Smooth muscle cell (in vitro differentiated cells): ENCODE measurements at regions not wholly inside any gene's neighbourhood (a gene's known extent, or its start where the extent isn't known, plus 50 kb on each side); places are given as distances from the start of the nearest gene placed in this dataset.

Experiments used
- DNase-seq: peaks from one replicate; lab custom pipeline; 2025; ENCODE audit not compliant: unreplicated experiment; lab: John Stamatoyannopoulos, UW
- H2AFZ ChIP-seq: fragments of 200-600 bp; sonication (generic); 2 replicates; pipeline ENCODE4 v1.6.0; 2016; ENCODE audit warnings: antibody characterized with exemption, low read depth, mild to moderate bottlenecking
- H3F3A ChIP-seq: fragments of 200-600 bp; sonication (generic); 2 replicates; pipeline ENCODE4 v1.6.0; 2017; ENCODE audit warnings: antibody characterized with exemption, low read depth
- H3K27ac ChIP-seq: fragments of 200-600 bp; sonication (generic); 2 replicates; pipeline ENCODE4 v1.5.1; 2016; ENCODE audit warnings: low read depth, mild to moderate bottlenecking
- H3K27me3 ChIP-seq: fragments of 200-600 bp; sonication (generic); 2 replicates; pipeline ENCODE4 v1.6.1; 2016; ENCODE audit warnings: low read depth, mild to moderate bottlenecking
- H3K36me3 ChIP-seq: fragments of 200-600 bp; sonication (generic); 2 replicates; pipeline ENCODE4 v1.5.1; 2016; ENCODE audit warnings: low read depth
- H3K4me1 ChIP-seq: fragments of 200-600 bp; sonication (generic); 2 replicates; pipeline ENCODE4 v1.5.1; 2016; ENCODE audit warnings: low read depth
- H3K4me2 ChIP-seq: fragments of 200-600 bp; sonication (generic); 2 replicates; pipeline ENCODE4 v1.6.0; 2016; ENCODE audit warnings: mild to moderate bottlenecking
- H3K4me3 ChIP-seq: fragments of 200-600 bp; sonication (generic); 2 replicates; pipeline ENCODE4 v1.5.1; 2016; ENCODE audit warnings: mild to moderate bottlenecking
- H3K79me2 ChIP-seq: fragments of 200-600 bp; sonication (generic); 2 replicates; pipeline ENCODE4 v1.6.0; 2016; ENCODE audit warnings: low read depth, mild to moderate bottlenecking
- H3K9ac ChIP-seq: fragments of 200-600 bp; sonication (generic); 2 replicates; pipeline ENCODE4 v1.6.0; 2016; ENCODE audit warnings: low read depth
- H3K9me3 ChIP-seq: fragments of 200-600 bp; sonication (generic); replicated peaks from 2 replicates; pipeline ENCODE4 v1.5.1; 2016; ENCODE audit warnings: low read depth
- H4K20me1 ChIP-seq: fragments of 200-600 bp; sonication (generic); 2 replicates; pipeline ENCODE4 v1.6.0; 2016; ENCODE audit warnings: low read depth
- CTCF ChIP-seq: fragments of 200-600 bp; sonication (generic); IDR thresholded peaks from 2 replicates; pipeline ENCODE4 v1.5.1; 2017; ENCODE audit warnings: borderline replicate concordance, mild to moderate bottlenecking, antibody characterized with exemption; ENCODE audit not compliant: insufficient read depth, poor library complexity, severe bottlenecking
- WGBS: methylation state at CpG from one replicate; pipeline ENCODE4 v1.1.7; 2016; ENCODE audit warnings: low lambda C conversion rate; 5-methylcytosine and 5-hydroxymethylcytosine counted together

GRCh38 chr6:82744286-82745015, 321.2 kb downstream of the UBE3D start:
- Histone ChIP-seq H3K4me1 (peaks cover 34% of the 10 kb centered on the region), H3K36me3 (no peaks in the 10 kb centered on the region), H3K27me3 (no peaks in the 10 kb centered on the region), H2AFZ (no peak overlapping the region), H3K27ac (no peak overlapping the region), H3K9me3 (no peaks in the 10 kb centered on the region), H3K79me2 (no peaks in the 10 kb centered on the region), H3K4me3 (no peak overlapping the region), H4K20me1 (no peaks in the 10 kb centered on the region), H3K4me2 (no peak overlapping the region), H3K9ac (no peak overlapping the region), H3F3A (peaks cover under 1% of the 10 kb centered on the region)
- WGBS = 100% methylated on average over 1 of the region's 1 CpG
- DNase-seq = no peak
- TF ChIP-seq CTCF = no peak

GRCh38 chr6:82750556-82750955, 315.1 kb downstream of the UBE3D start:
- H3K9me3 ChIP-seq = no peaks in the 10 kb centered on the region
- H3K79me2 ChIP-seq = no peaks in the 10 kb centered on the region
- no peak overlapping the region for H3K9ac ChIP-seq
- no peak overlapping the region for H3K4me3 ChIP-seq
- peaks cover 12% of the 10 kb centered on the region for H3F3A ChIP-seq
- no peaks in the 10 kb centered on the region for H4K20me1 ChIP-seq
- peaks cover 10% of the 10 kb centered on the region for H3K4me1 ChIP-seq
- TF ChIP-seq CTCF = no peak
- peak overlapping the region; percentile 81 for H2AFZ ChIP-seq
- WGBS = 17% methylated on average over 4 of the region's 4 CpGs
- H3K27ac ChIP-seq = peak overlapping the region; percentile 35
- peak overlapping the region; percentile 77 for H3K4me2 ChIP-seq
- DNase-seq = no peak
- no peaks in the 10 kb centered on the region for H3K27me3 ChIP-seq
- H3K36me3 ChIP-seq = no peaks in the 10 kb centered on the region

GRCh38 chr6:82751718-82752117, 313.9 kb downstream of the UBE3D start:
- no peak overlapping the region for H3K27ac ChIP-seq
- H3K4me2 ChIP-seq = no peak overlapping the region
- no peaks in the 10 kb centered on the region for H3K9me3 ChIP-seq
- no peak for TF ChIP-seq CTCF
- no peak for DNase-seq
- H3K79me2 ChIP-seq = no peaks in the 10 kb centered on the region
- no peaks in the 10 kb centered on the region for H3K36me3 ChIP-seq
- H3K4me1 ChIP-seq = peaks cover 10% of the 10 kb centered on the region
- H2AFZ ChIP-seq = no peak overlapping the region
- peaks cover 12% of the 10 kb centered on the region for H3F3A ChIP-seq
- H3K4me3 ChIP-seq = no peak overlapping the region
- no peaks in the 10 kb centered on the region for H3K27me3 ChIP-seq
- no peak overlapping the region for H3K9ac ChIP-seq
- H4K20me1 ChIP-seq = no peaks in the 10 kb centered on the region
